Osteoblast (primary cell): ENCODE measurements at regions not wholly inside any gene's neighbourhood (a gene's known extent, or its start where the extent isn't known, plus 50 kb on each side); places are given as distances from the start of the nearest gene placed in this dataset.

Experiments
- DNase-seq: peaks from one replicate; pipeline ENCODE4 v3.0.0; 2011; ENCODE audit warnings: low spot score, mixed read lengths; ENCODE audit not compliant: insufficient read length; ENCODE audit errors: missing footprints
- H2AFZ ChIP-seq: 2 replicates; pipeline ENCODE4 v1.6.0; 2011; ENCODE audit warnings: mild to moderate bottlenecking, low read length
- H3K27ac ChIP-seq: 2 replicates; pipeline ENCODE4 v1.5.1; 2011; ENCODE audit warnings: mild to moderate bottlenecking, low read depth, low read length, moderate library complexity
- H3K27me3 ChIP-seq: 2 replicates; pipeline ENCODE4 v1.6.0; 2012; ENCODE audit warnings: mild to moderate bottlenecking, control low read depth, inconsistent platforms, low read length, moderate library complexity; ENCODE audit not compliant: insufficient read depth
- H3K36me3 ChIP-seq: 2 replicates; pipeline ENCODE4 v1.5.1; 2011; ENCODE audit warnings: mild to moderate bottlenecking, low read length, control low read depth, moderate library complexity; ENCODE audit not compliant: insufficient read depth
- H3K4me1 ChIP-seq: 2 replicates; pipeline ENCODE4 v1.5.1; 2011; ENCODE audit warnings: mild to moderate bottlenecking, low read length, control low read depth, moderate library complexity; ENCODE audit not compliant: insufficient read depth
- H3K4me2 ChIP-seq: 2 replicates; pipeline ENCODE4 v1.6.0; 2011; ENCODE audit warnings: mild to moderate bottlenecking, low read length; ENCODE audit not compliant: insufficient read depth
- H3K4me3 ChIP-seq: fragments of 200-600 bp; sonication (generic); 3 replicates; pipeline ENCODE4 v1.5.1; 2012; ENCODE audit warnings: mild to moderate bottlenecking, low read length, inconsistent platforms; ENCODE audit not compliant: insufficient read depth
- H3K79me2 ChIP-seq: 2 replicates; pipeline ENCODE4 v1.6.0; 2012; ENCODE audit warnings: mild to moderate bottlenecking, low read length, control low read depth, inconsistent platforms; ENCODE audit not compliant: insufficient read depth
- H3K9me3 ChIP-seq: 2 replicates; pipeline ENCODE4 v1.5.1; 2011; ENCODE audit warnings: low read depth, low read length, control low read depth
- H4K20me1 ChIP-seq: 2 replicates; pipeline ENCODE4 v1.6.0; 2012; ENCODE audit warnings: mild to moderate bottlenecking, low read length, control low read depth; ENCODE audit not compliant: insufficient read depth
- TF ChIP-seq, protein P1 (sequence below): IDR thresholded peaks from 2 replicates; pipeline ENCODE4 v1.5.1; 2011; ENCODE audit warnings: mild to moderate bottlenecking, low read depth, low read length, moderate library complexity; ENCODE audit errors: extremely low read depth

DNA sequence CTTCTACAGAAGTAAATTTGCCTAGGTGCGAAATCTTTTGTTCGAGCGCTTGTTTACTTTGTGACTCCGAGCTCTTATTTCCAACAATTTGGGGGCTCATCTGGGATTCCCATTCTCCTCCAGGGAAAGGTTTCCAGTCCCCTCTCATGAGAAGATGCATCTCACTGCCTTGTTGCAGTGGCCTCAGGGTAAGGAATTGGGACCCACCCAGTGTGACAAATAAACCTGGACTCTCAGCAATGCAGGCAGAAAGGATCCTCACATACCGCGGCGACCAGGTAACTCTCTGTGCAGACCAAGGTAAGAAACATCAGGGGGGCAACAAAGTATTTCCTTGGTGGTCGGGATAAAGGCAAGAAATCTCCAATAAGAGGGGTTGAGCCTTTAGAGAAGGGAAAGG, 1169.3 kb downstream of the DSC3 start:
- H3K79me2 ChIP-seq, result no peaks in the 10 kb centered on the region
- H3K27ac ChIP-seq, result no peak overlapping the region
- TF ChIP-seq, protein P1, sequence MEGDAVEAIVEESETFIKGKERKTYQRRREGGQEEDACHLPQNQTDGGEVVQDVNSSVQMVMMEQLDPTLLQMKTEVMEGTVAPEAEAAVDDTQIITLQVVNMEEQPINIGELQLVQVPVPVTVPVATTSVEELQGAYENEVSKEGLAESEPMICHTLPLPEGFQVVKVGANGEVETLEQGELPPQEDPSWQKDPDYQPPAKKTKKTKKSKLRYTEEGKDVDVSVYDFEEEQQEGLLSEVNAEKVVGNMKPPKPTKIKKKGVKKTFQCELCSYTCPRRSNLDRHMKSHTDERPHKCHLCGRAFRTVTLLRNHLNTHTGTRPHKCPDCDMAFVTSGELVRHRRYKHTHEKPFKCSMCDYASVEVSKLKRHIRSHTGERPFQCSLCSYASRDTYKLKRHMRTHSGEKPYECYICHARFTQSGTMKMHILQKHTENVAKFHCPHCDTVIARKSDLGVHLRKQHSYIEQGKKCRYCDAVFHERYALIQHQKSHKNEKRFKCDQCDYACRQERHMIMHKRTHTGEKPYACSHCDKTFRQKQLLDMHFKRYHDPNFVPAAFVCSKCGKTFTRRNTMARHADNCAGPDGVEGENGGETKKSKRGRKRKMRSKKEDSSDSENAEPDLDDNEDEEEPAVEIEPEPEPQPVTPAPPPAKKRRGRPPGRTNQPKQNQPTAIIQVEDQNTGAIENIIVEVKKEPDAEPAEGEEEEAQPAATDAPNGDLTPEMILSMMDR, result no peak
- no peaks in the 10 kb centered on the region for H3K9me3 ChIP-seq
- H3K36me3 ChIP-seq, result no peaks in the 10 kb centered on the region
- no peaks in the 10 kb centered on the region for H3K4me1 ChIP-seq
- DNase-seq, result no peak
- no peak overlapping the region for H3K4me3 ChIP-seq
- no peaks in the 10 kb centered on the region for H3K27me3 ChIP-seq
- no peaks in the 10 kb centered on the region for H4K20me1 ChIP-seq
- H2AFZ ChIP-seq, result no peak overlapping the region
- no peak overlapping the region for H3K4me2 ChIP-seq

DNA sequence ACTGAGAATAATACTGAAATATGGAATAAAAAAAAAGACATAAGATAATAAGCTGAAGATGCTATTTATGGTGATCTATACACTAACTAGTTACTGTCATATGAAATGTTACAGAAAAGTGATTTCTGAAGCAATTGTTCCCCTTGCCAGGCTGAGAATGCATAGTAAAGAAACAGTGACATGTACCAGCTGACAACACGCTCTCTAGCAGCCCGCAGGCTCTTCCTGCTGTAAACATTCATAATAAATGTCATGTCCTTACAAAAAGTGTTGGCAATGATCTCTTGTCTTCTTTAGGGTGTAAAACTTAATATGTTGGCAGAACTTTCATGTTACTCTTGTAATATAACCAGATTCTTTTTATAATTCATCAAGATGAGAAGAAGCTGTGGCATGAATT, 1171.3 kb downstream of the DSC3 start:
- H3K4me2 ChIP-seq, result no peak overlapping the region
- no peak overlapping the region for H3K4me3 ChIP-seq
- no peak overlapping the region for H3K27ac ChIP-seq
- H2AFZ ChIP-seq, result no peak overlapping the region
- TF ChIP-seq, protein P1, result no peak
- H3K9me3 ChIP-seq, result no peaks in the 10 kb centered on the region
- no peaks in the 10 kb centered on the region for H4K20me1 ChIP-seq
- H3K4me1 ChIP-seq, result no peaks in the 10 kb centered on the region
- no peaks in the 10 kb centered on the region for H3K27me3 ChIP-seq
- no peaks in the 10 kb centered on the region for H3K36me3 ChIP-seq
- no peaks in the 10 kb centered on the region for H3K79me2 ChIP-seq
- no peak for DNase-seq

- Histone ChIP-seq H3K4me2 (no peak overlapping the region), H3K27ac (no peak overlapping the region), H3K36me3 (no peaks in the 10 kb centered on the region), H3K4me1 (no peaks in the 10 kb centered on the region), H3K9me3 (no peaks in the 10 kb centered on the region), H4K20me1 (no peaks in the 10 kb centered on the region), H3K79me2 (no peaks in the 10 kb centered on the region), H3K4me3 (no peak overlapping the region), H3K27me3 (no peaks in the 10 kb centered on the region), H2AFZ (no peak overlapping the region)
- TF ChIP-seq, protein P1, result no peak
- no peak for DNase-seq
Observed at GRCh38 chr18:29862824-29863223, 1179.7 kb downstream of the DSC3 start.

- no peak overlapping the region for H3K4me3 ChIP-seq
- H3K79me2 ChIP-seq, result no peaks in the 10 kb centered on the region
- H2AFZ ChIP-seq, result peak overlapping the region; percentile 25
- H3K4me1 ChIP-seq, result no peaks in the 10 kb centered on the region
- H4K20me1 ChIP-seq, result no peaks in the 10 kb centered on the region
- no peak overlapping the region for H3K4me2 ChIP-seq
- H3K9me3 ChIP-seq, result no peaks in the 10 kb centered on the region
- TF ChIP-seq, protein P1, result no peak
- no peak for DNase-seq
- no peak overlapping the region for H3K27ac ChIP-seq
- no peaks in the 10 kb centered on the region for H3K36me3 ChIP-seq
- no peaks in the 10 kb centered on the region for H3K27me3 ChIP-seq
Observed at GRCh38 chr18:29855637-29856036, 1186.9 kb downstream of the DSC3 start.
